ENCODE measurements at regions not wholly inside any gene's neighbourhood (a gene's known extent, or its start where the extent isn't known, plus 50 kb on each side); places are given as distances from the start of the nearest gene placed in this dataset.
"Not testable (repeated sequence)": the region's sequence is repeated elsewhere in the genome, so short reads cannot be mapped to it uniquely, and the experiment has no call there.

DNA sequence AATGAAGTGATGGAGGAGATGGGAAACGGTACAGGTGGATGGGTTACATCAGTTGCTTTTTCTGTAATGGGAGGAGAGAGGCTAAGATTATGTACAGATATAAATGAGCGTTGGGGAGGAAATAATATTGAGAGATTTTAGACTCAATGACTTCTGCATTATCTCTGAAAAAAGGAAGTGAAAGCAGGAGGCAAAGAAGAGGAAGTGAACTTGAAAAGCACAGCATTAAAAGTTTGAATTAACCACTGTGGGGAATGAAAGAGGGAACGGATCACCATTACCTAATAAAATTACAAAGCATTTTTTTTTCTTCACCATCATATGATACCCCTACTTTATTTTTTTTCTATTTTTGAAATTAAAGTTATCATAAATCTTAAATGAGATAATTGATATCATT, 1025.5 kb downstream of the RPA4 start:
- Histone ChIP-seq H2AFZ (ENCODE audit: low read length) (no peak overlapping the region), H3K4me3 (ENCODE audit: insufficient read depth, low read length) (no peak overlapping the region), H3K9me3 (ENCODE audit: low read depth, low read length) (no peaks in the 10 kb centered on the region), H3K36me3 (ENCODE audit: insufficient read depth, low read length) (no peaks in the 10 kb centered on the region), H3K27ac (ENCODE audit: low read depth, low read length) (no peak overlapping the region), H3K27me3 (ENCODE audit: insufficient read depth, low read length) (no peaks in the 10 kb centered on the region), H3K4me2 (ENCODE audit: insufficient read depth, low read length) (no peak overlapping the region), H4K20me1 (ENCODE audit: insufficient read depth, low read length) (no peaks in the 10 kb centered on the region), H3K4me1 (ENCODE audit: insufficient read depth, low read length) (no peaks in the 10 kb centered on the region), H3K79me2 (ENCODE audit: insufficient read depth, low read length) (no peaks in the 10 kb centered on the region)
- no peak for DNase-seq (ENCODE audit: insufficient read length, low spot score, missing footprints)
- no peak for TF ChIP-seq CTCF (IDR thresholded peaks at IDR 0.05; ENCODE audit: extremely low read depth, low read depth, low read length)

- not testable (repeated sequence) for H3K9me3 ChIP-seq (ENCODE audit: low read depth, low read length); H3K4me2 ChIP-seq (ENCODE audit: insufficient read depth, low read length); H4K20me1 ChIP-seq (ENCODE audit: insufficient read depth, low read length); H2AFZ ChIP-seq (ENCODE audit: low read length); H3K79me2 ChIP-seq (ENCODE audit: insufficient read depth, low read length); H3K4me1 ChIP-seq (ENCODE audit: insufficient read depth, low read length); H3K27ac ChIP-seq (ENCODE audit: low read depth, low read length); H3K27me3 ChIP-seq (ENCODE audit: insufficient read depth, low read length); H3K36me3 ChIP-seq (ENCODE audit: insufficient read depth, low read length); H3K4me3 ChIP-seq (ENCODE audit: insufficient read depth, low read length); DNase-seq (ENCODE audit: insufficient read length, low spot score, missing footprints)
Observed at GRCh38 chrX:97915390-97915789, 1031.7 kb downstream of the RPA4 start.

DNA sequence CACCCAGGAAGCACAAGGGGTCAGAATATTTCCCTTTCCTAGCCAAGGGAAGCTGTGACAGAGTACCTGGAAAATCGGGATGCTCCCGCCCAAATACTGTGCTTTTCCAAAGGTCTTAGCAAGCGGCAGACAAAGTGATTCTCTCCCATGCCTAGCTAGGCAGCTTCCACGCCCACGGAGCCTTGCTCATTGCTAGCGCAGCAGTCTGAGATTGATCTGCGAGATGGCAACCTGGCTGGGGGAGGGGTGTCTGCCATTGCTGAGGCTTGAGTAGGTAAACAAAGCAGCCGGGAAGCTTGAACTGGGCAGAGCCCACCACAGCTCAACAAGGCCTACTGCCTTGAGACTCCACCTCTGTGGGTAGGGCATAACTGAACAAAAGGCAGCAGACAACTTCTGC, 1037.5 kb downstream of the RPA4 start:
- not testable (repeated sequence) for H3K36me3 ChIP-seq (ENCODE audit: insufficient read depth, low read length); H4K20me1 ChIP-seq (ENCODE audit: insufficient read depth, low read length); H3K4me2 ChIP-seq (ENCODE audit: insufficient read depth, low read length); H3K27ac ChIP-seq (ENCODE audit: low read depth, low read length); H3K4me3 ChIP-seq (ENCODE audit: insufficient read depth, low read length); DNase-seq (ENCODE audit: insufficient read length, low spot score, missing footprints); H3K27me3 ChIP-seq (ENCODE audit: insufficient read depth, low read length); H2AFZ ChIP-seq (ENCODE audit: low read length); H3K79me2 ChIP-seq (ENCODE audit: insufficient read depth, low read length); H3K4me1 ChIP-seq (ENCODE audit: insufficient read depth, low read length); H3K9me3 ChIP-seq (ENCODE audit: low read depth, low read length)

- Histone ChIP-seq H2AFZ (ENCODE audit: low read length) (no peak overlapping the region), H3K4me1 (ENCODE audit: insufficient read depth, low read length) (no peaks in the 10 kb centered on the region), H3K36me3 (ENCODE audit: insufficient read depth, low read length) (no peaks in the 10 kb centered on the region), H3K9me3 (ENCODE audit: low read depth, low read length) (no peaks in the 10 kb centered on the region), H3K27ac (ENCODE audit: low read depth, low read length) (no peak overlapping the region), H3K79me2 (ENCODE audit: insufficient read depth, low read length) (no peaks in the 10 kb centered on the region), H3K4me3 (ENCODE audit: insufficient read depth, low read length) (no peak overlapping the region), H3K27me3 (ENCODE audit: insufficient read depth, low read length) (no peaks in the 10 kb centered on the region), H3K4me2 (ENCODE audit: insufficient read depth, low read length) (no peak overlapping the region), H4K20me1 (ENCODE audit: insufficient read depth, low read length) (no peaks in the 10 kb centered on the region)
- no peak for TF ChIP-seq CTCF (IDR thresholded peaks at IDR 0.05; ENCODE audit: extremely low read depth, low read depth, low read length)
- DNase-seq (ENCODE audit: insufficient read length, low spot score, missing footprints) = no peak
Observed at GRCh38 chrX:97931586-97931985, 1047.9 kb downstream of the RPA4 start.

GRCh38 chrX:97936296-97936695, 1052.6 kb downstream of the RPA4 start:
- Histone ChIP-seq H3K4me2 (ENCODE audit: insufficient read depth, low read length) (no peak overlapping the region), H4K20me1 (ENCODE audit: insufficient read depth, low read length) (no peaks in the 10 kb centered on the region), H2AFZ (ENCODE audit: low read length) (no peak overlapping the region), H3K4me3 (ENCODE audit: insufficient read depth, low read length) (no peak overlapping the region), H3K27ac (ENCODE audit: low read depth, low read length) (no peak overlapping the region), H3K4me1 (ENCODE audit: insufficient read depth, low read length) (no peaks in the 10 kb centered on the region), H3K79me2 (ENCODE audit: insufficient read depth, low read length) (no peaks in the 10 kb centered on the region), H3K36me3 (ENCODE audit: insufficient read depth, low read length) (no peaks in the 10 kb centered on the region), H3K9me3 (ENCODE audit: low read depth, low read length) (no peaks in the 10 kb centered on the region), H3K27me3 (ENCODE audit: insufficient read depth, low read length) (no peaks in the 10 kb centered on the region)
- no peak for TF ChIP-seq CTCF (IDR thresholded peaks at IDR 0.05; ENCODE audit: extremely low read depth, low read depth, low read length)
- DNase-seq (ENCODE audit: insufficient read length, low spot score, missing footprints) = no peak

Data from osteoblast (primary cell).